Nucleus accumbens (tissue), 56 donors: ENCODE measurements at regions not wholly inside any gene's neighbourhood (a gene's known extent, or its start where the extent isn't known, plus 50 kb on each side); places are given as distances from the start of the nearest gene placed in this dataset.
A peak's percentile ranks its signal among the peaks of the same experiment; 100 is the strongest.

ENCODE experiments used
- DNase-seq, 56 donors: peaks; one replicate each; lab custom pipeline; 2025; lab: John Stamatoyannopoulos, UW

DNA sequence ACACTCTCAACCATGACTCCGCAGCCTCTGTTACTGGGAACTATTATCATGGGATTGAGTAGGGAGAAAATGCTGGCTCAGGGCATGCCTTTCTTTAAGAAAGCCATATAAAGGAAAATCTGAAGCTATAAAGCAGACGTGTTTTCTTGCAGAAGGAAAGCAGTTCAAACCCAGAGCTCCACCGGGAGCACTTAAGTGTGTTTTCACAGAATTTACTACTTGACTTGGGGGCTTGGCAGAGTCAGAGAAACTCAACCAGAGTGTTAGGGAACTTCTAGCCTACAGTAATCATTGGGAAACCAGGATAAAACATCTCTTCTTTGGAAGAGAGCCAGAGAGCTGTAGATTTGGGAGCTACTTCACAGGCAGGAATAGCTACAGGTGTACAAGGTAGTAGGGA is 283.4 kb upstream of the ADRA1B start:
- no peak for DNase-seq

DNA sequence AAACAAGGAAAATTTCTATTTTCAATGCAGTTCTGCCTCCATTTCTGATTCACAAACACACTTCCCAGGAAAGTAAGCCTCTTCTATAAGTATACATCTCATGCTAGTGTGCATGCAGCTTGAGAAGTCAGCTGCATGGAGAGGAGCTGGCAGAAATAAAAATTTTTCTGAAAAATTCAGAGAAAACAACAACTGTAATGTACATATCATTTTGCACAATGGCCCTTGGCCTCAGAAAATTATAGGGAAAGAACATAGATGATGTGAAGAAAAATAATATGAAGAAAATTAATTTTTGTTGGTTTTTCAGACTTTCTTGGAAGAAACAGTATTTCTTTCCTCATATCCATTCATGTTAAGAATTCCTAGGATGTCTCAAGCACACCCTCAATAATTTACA is 277.8 kb upstream of the ADRA1B start:
- no peak for DNase-seq

DNA sequence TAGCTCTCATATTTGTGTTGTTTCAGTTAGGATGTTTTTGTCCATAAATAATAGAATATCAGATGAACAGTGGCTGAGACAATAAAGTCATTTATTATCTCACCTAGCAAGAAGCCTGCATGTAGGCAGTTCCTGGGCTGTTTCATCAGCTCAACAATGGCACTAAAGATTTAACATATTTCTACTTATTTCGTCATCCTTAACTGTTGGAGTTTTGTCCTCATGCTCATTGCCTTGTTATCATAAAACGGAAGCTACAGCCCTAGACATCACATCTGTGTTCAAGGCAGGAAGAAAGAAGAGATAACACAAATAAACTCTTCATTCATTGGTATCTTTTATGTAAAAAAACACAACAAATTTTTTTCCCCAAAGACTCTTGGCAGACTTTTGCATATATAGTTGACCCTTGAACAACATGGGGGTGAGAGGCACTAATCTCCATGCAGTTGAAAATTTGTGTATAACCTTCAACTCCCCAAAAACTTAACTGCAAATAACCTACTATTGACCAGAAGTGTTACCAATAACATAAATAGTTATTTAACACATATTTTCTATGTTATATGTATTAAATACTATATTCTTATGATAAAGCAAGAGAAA is 277.2 kb upstream of the ADRA1B start:
- no peak for DNase-seq

DNA sequence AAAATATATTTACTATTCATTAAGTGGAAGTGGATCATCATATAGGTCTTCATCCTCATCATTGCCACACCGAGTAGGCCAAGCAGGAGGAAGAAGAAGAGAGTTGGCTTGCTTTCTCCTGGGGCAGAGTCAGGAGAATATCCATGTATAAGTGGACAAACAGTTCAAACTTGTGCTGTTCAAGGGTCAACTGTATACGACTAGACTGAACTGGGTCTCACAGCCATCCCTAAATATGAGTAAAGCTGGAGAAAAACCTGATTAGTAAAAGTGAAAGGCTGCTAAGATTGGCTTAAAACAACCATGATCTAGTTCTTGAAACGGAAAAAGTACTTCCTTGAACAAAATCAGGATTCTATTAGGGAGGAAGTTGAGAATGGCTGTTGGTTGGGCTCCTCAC is 276.7 kb upstream of the ADRA1B start:
- no peak for DNase-seq

DNA sequence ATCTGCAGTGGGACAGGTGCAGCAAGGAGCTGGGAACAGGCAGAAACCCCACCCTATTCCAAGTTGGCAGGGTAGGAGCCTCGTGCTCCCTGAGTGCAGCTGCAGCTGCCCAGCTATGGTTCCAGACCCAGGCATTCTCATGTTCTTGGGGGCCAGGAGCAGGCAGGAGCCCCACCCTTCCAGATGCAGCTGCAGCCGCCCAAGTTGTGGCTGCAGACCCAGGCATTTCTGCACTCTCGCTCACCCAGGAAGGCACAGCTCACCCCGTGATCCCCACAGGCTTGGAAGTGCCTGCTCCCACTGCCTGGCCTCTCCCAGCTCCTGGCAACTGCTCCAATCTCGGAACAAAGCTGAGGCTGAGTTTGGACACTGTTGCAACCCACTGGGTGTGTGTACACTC is 275.8 kb upstream of the ADRA1B start:
- no peak for DNase-seq

DNA sequence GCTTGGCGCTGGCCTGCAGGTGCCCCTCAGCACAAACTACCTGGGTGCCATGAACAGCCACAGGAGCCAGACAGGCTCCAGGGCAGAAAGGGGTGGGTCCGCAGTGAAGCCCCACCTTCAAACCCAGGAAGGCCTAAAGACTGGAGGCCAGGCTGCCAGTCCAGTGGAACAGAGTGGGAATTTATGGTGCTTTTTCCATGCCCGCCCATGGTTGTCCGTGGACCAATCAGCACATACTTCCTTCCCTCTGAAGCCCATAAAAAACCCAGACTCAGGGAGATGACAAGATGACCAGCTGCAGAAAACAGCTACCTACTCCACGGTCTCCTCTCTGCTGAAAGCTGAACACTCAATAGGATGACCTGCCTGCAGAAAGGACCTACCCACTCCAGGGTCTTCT is 275.4 kb upstream of the ADRA1B start:
- DNase-seq, result no peak

DNA sequence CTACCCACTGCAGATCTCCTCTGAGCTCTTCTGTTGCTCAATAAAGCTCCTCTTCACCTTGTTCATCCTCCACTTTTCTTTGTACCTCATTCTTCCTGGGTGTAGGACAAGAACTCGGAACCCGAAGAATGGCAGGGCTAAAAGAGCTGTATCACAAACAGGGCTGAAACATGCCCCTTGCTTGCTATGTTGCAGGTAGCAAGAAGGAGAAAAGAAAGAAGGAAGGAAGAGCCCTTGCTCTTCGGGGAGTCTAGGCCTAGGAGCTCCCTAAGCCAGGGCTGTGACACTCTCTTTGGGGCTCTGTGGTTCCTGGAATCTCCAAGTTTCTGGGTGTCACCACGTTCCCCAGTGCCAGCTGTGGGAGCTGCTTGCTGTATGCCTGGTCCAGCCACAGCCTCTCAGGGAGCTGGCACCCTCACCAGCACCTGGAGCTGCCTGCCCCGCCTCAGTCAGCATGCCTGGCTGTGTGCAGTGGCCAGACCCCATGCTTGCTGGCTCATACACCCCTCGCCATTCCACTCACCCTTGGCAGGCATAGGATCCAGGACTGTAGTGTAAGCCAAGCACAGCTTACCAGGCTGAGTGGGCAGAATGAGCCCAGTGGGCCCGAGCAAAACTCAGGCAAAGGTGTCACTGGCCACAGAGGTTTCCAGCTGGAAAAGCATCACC is 274.8 kb upstream of the ADRA1B start:
- DNase-seq, result no peak

DNA sequence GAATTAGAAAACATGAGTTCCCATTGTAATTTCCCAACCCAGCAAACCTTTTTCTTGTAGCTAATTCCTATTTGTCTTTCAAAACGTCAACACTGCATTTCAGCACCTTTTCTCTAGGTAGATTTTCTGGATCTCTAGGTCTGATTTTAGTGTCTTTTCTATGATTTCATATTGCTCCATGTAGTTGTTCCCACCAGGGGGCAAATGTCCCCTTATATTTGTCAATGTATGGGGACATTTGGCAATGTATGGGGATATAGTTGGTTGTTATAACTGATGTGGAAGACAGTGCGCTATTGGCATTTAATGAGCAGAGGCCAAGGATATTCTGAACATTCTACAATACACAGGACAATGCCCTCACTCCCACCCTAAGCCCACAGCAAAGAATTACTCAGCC is 273.9 kb upstream of the ADRA1B start:
- DNase-seq, result no peak

DNA sequence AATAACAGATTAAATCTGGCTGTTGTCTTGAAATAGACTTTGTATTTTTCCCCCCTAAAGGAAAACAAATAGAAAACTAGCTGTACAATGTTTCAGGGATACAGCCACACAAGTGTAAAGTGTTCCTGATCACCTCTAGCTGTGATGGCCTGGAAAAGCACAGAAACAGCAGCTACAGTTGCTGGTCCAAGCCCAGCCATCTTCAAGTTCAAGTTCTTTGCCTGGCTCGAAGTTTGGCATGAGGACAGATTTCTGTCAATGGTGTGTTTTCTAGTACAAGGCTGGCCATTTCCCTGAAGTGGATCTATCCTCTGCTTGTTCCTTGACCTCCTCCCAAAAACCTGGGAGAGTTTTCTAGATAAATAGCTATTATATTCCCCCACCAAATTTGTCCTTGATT is 272.2 kb upstream of the ADRA1B start:
- no peak for DNase-seq

DNA sequence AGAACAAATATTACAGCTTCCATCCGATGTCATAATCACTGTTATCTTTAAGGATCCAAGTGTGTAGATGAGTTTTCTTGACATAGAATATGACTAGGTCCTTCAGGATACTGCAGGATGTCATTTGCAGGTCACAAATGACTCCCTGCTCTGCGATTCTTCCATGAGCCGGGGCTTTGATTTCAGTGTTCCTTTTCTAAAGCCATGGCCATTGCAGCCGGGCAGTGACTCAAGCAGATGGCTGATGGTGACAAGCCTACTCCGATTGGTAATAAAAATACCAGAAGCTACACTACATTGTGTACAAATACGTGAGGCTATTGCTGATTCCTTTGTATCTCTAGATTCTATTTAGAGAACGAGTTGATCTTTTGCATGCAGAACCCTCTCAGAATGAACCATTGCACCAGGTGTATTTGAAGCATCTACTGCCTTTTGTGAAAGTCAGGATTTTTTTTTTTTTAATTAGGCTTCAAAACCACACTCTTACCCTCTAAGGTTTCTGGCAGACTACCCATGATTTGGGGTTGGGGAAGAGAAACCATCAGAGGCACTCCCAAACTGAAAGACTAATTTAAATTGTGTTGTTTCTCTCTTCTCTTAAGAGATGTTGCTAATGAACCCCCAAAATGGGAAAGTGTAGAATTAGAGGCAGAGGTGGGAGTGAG is 271.0 kb upstream of the ADRA1B start:
- DNase-seq, result no peak

DNA sequence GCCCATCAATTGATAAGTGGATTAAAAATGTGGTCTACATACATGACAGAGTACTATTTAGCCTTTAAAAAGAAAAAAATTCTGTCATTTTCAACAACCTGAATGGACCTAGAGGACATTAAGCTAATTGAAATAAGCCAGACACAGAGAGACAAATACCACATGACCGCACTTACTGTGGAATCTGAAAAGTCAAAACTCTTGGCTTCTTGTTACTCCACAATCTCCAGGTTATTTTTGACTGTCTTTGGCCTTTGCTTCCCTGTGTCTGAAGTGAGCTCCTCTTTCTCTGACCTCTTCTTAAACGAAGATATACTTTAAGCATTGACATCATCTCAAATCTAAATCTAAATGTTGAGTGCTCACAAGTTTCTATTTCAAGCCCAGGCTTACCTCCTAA is 265.5 kb upstream of the ADRA1B start:
- no peak for DNase-seq

DNA sequence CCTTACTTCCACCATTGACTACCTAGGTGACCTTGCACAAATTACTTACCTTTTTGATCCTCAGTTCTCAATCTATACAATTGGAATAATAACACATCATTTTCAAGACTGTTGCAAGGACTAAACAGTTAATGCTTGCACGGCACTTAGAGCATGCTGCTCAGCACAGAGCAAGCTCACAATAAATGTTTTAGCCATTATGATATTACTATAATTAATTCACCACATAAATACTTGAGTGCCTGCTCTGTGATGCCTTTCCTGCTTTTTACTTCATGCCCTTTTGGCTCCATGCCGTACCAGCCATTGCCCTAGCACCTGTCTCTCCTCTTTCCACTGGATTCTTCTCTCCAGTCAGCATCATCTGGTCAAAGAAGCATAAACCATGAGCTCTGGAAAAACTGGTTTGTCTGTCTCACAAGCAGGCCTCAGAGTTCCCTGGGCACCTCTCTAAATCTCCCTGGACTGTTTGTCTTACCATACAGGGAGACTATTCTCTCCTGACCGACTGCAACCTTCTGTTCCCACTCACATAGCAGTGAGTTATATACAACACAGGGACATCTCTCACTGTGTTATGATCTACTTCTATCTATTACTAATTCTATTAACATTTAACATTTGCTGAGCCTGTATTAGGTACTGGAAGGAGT is 260.4 kb upstream of the ADRA1B start:
- no peak for DNase-seq

DNA sequence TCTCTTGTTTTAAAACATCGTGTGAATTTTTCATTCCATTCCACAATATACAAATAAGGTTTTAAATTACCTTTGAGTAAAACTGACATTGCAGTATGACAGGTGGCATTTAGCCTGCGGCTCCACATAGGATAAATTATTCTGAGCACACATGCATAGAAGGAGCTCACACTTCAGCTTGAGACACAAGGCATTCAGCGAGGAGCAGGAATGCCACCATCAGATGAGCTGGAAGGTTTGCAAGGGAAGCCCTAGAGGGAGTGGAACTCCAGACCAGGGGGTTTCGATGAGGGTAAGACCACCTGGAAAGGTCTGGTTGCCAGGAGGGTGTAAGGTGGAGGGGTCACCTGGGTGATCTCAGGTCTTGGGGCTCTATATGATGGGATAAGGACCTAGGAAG is 259.0 kb upstream of the ADRA1B start:
- no peak for DNase-seq

DNA sequence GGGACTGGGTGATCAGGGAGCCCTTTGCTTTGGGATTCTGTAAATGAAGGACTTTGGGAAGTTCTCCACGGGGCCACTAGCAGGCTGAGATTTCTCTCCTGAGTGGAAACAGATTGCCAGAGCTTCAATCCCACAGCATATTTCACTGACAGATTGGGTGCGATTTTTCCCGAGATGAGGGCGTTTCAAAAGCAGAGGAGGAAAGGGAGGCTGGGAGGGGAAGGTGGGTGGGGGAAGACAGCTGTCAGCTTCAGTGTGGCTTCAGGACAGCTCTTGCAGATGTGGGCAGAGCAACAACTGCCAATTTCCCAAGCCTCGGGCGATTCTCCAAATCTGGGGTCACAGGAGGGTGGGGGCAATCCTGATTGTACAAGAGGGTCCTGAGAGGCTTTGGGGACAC is 258.5 kb upstream of the ADRA1B start:
- DNase-seq, result peak in 18 of 56 donors; percentile 5 to 48 (median 17)

DNA sequence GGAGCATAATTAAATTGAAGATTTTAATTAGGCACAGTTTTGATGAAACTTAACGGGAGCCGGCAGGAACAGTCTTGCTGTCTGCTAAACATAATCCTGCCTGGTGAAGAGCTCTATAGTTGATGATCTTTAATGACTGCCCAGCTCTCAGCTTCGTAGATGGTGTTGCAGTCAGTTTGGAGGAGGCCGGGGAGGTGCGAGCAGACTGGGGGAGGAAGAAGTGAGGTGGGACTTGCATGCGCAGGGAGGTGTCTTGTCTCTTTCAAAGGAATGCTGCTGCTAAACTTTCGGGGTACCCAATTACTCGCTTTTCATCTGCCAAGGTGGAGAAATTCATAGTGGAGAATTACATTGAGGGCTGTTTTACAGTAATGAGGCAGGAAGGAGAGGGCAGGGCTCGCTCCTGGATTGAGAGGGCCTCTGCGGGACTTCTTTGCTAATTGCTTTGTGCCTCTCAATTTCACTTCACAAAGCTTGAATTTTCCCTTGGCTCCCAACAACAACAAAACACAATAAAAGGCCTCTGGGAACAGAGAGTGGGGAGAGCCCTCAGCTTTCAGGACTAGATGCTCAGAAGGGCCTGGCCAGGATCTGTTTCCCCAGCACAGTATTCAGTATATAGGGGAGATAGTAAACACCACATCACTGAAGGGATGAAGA is 257.9 kb upstream of the ADRA1B start:
- DNase-seq, result peak in 1 of 56 donors; percentile 16

DNA sequence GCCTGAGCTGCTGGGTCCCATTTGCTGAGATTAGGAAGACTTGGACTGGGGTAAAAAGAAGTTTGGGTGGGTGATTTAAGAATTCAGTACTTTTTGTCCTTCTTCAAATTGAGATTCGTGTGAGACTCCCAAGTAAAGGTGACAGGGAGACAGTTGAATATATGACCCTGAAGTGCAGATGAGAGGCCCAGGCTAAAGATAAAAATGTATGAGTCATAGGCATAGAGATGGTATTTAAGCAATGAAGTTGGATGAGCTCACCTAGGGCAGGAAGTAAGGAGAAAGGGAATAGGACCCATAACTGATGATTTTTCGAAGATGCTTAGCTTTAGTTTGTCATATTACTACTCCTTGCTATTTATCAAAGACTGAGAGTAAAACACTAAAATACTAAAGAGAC is 255.9 kb upstream of the ADRA1B start:
- no peak for DNase-seq

DNA sequence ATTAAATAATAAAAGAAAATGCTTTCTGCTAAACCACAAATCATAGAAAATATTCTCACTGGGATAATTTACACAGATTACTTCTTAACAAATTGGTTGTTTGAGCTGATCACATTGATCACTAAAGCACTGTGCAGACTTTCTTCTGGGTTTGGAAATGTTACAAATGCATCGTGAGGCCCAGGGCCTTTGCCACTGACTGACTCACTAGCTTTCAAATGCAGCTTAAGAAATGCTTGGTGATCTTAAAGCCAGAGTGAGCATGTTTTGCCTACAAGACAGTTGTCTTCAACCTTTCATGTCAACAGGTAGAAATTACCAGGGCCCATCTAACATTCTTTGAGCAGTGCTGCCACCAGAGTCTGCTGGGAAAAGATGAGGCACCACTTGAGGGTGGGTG is 252.3 kb upstream of the ADRA1B start:
- DNase-seq, result no peak

DNA sequence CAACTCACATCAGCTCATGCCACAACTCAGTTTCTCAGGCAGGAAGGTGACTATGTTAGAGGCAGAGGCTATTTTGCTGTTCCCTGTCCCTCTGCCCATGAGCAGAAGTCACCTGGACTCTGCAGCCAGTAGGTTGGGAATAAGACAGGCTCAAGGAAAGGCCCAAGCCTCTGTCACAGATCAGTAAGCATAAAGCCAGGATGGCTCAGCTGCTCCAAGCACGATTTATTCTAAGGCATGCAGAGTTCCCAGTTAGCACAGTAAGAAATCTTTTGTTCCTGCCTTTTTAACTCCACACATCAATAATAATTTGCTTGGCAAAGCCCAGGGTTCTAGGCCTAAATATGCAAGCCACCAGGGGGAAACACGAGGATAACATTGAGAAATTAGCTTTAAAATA is 249.0 kb upstream of the ADRA1B start:
- DNase-seq, result no peak

DNA sequence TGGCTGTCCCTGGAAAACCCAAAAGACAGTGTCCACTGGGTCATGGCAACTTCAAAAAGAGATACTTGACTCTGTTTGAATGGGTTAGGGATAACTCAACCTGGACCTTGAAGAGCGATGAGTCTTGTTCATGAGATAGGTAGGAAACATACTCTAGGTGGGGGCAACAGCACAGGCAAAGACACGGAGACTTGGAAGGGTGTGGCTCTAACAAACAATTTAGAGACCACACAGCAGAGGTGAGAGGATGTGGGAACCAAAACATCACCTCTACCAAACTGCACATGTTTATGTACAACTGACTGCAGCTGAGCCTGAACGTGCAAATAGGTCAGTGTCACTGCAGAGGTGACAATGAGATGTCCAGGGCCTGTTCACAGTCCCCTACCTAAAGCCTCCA is 247.7 kb upstream of the ADRA1B start:
- DNase-seq, result no peak

DNA sequence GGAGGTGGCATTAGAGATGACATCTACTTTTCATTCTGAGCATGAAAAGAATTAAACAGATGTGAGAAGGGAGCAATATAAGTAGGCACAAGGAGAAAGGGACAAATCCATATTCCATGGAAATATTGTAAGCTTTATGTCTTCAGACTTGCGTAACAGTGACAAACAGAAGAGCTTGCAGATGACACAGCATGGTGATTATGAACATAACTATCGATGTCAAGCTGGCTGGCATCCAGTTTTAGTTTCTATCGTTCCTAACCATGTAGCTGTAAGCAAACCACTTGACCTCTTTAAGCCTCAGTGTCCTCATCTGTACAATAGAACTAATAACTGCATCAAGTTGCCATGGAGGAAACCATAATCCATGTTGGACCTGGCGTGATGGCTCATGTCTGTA is 246.7 kb upstream of the ADRA1B start:
- DNase-seq, result no peak

DNA sequence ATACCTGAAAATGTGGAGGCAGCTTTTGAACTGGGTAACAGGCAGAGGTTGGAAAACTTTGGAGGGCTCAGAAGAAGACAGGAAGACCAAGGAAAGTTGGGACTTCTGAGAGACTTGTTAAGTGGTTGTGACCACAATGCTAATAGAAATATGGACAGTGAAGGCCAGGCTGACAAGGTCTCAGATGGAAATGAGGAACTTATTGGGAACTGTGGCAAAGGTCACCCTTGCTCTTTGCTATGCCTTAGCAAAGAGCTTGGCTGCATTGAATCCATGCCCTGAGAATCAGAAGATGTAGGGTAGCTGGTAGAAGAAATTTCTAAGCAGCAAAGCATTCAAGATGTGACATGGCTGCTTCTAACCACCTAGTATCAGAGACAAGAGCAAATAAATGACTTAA is 244.4 kb upstream of the ADRA1B start:
- DNase-seq, result no peak
